Kidney (tissue), 13 donors: ENCODE measurements at regions not wholly inside any gene's neighbourhood (a gene's known extent, or its start where the extent isn't known, plus 50 kb on each side); places are given as distances from the start of the nearest gene placed in this dataset.

ENCODE experiments used
- DNase-seq, 5 donors: peaks; one replicate each; pipeline ENCODE4 v3.0.0-alpha.2; 2013 to 2020
- FAIRE-seq: peaks from 2 replicates; lab custom pipeline; 2012; peaks lifted over from hg19 to GRCh38; lab: Jason Lieb, UNC
- H3K27ac ChIP-seq, 2 donors: one replicate each; pipeline ENCODE4 v1.7.0; 2013; ENCODE audit warnings: low read depth in 2 of 2, low read length in 2 of 2, inconsistent platforms in 1 of 2
- H3K27me3 ChIP-seq: one replicate; pipeline ENCODE4 v1.7.1; 2013; ENCODE audit warnings: low read length, inconsistent platforms; ENCODE audit not compliant: control insufficient read depth, insufficient read depth
- H3K36me3 ChIP-seq, 3 donors: one replicate each; pipeline versions ENCODE4 v1.7.0 to v1.7.1; 2013; ENCODE audit warnings: low read length in 3 of 3, control low read depth in 1 of 3, inconsistent platforms in 1 of 3; ENCODE audit not compliant: insufficient read depth in 3 of 3, control insufficient read depth in 2 of 3
- H3K4me1 ChIP-seq, 3 donors: one replicate each; pipeline versions ENCODE4 v1.7.0 to v1.7.1; 2013; ENCODE audit warnings: low read length in 3 of 3, inconsistent platforms in 1 of 3, low read depth in 1 of 3; ENCODE audit not compliant: control insufficient read depth in 2 of 3, insufficient read depth in 2 of 3
- H3K4me3 ChIP-seq, 3 donors: one replicate each; pipeline versions ENCODE4 v1.7.0 to v1.8.1; 2013; ENCODE audit warnings: low read length in 3 of 3, control low read depth in 1 of 3, inconsistent platforms in 1 of 3
- H3K9ac ChIP-seq, 3 donors: one replicate each; pipeline versions ENCODE4 v1.7.0 to v1.7.1; 2013; ENCODE audit warnings: low read length in 3 of 3, control low read depth in 1 of 3, inconsistent platforms in 1 of 3
- H3K9me3 ChIP-seq, 3 donors: one replicate each; pipeline versions ENCODE4 v1.7.0 to v1.7.1; 2013; ENCODE audit warnings: low read length in 3 of 3, control low read depth in 1 of 3, inconsistent platforms in 1 of 3; ENCODE audit not compliant: control insufficient read depth in 2 of 3, insufficient read depth in 1 of 3
- CTCF ChIP-seq: IDR thresholded peaks from 3 replicates; pipeline ENCODE4 v1.5.1; 2012; ENCODE audit warnings: mild to moderate bottlenecking, moderate library complexity, borderline replicate concordance; ENCODE audit not compliant: insufficient read depth; ENCODE audit errors: extremely low read depth
- intact Hi-C: fragments of 100-400 bp; cut with DNase I; formaldehyde crosslinking; loops from one replicate; pipeline ENCODE4 v1.11.1; 2022
- donor health status: control.
- donor health status: control.
- donor health status: control.
- donor health status: control.
- donor health status: control.
- donor health status: DM: yes; HTN: yes; CAD: no.
- donor health status: Normal renal cell carcinoma (clear cell type).

- no peak for DNase-seq
- no peak for TF ChIP-seq CTCF
- H3K9ac ChIP-seq = no peak overlapping the region
- no peaks in the 10 kb centered on the region for H3K36me3 ChIP-seq
- no peak for FAIRE-seq
- H3K4me3 ChIP-seq = no peak overlapping the region
- no peak overlapping the region for H3K27ac ChIP-seq
- peaks cover 0 to 6% (median 0%) of the 10 kb centered on the region in 3 donors for H3K9me3 ChIP-seq
- no peaks in the 10 kb centered on the region for H3K27me3 ChIP-seq
- intact Hi-C loops = no loop called here
- H3K4me1 ChIP-seq = no peaks in the 10 kb centered on the region
These were observed 153.6 kb upstream of the PLEKHA5 start for GRCh38 chr12:18975933-18976332.

GRCh38 chr12:18979401-18980126 lies 150.0 kb upstream of the PLEKHA5 start:
- Histone ChIP-seq H3K27ac (no peak overlapping the region), H3K9me3 (peaks cover 0 to 13% (median 0%) of the 10 kb centered on the region in 3 donors), H3K36me3 (no peaks in the 10 kb centered on the region), H3K27me3 (no peaks in the 10 kb centered on the region), H3K4me3 (no peak overlapping the region), H3K4me1 (no peaks in the 10 kb centered on the region), H3K9ac (no peak overlapping the region)
- FAIRE-seq (no peak), DNase-seq (no peak)
- intact Hi-C loops = no loop called here
- no peak for TF ChIP-seq CTCF

GRCh38 chr12:18981732-18982131 lies 147.8 kb upstream of the PLEKHA5 start:
- TF ChIP-seq CTCF = no peak
- Histone ChIP-seq H3K4me3 (no peak overlapping the region), H3K4me1 (no peaks in the 10 kb centered on the region), H3K27me3 (no peaks in the 10 kb centered on the region), H3K36me3 (no peaks in the 10 kb centered on the region), H3K9me3 (peaks cover 0 to 7% (median 0%) of the 10 kb centered on the region in 3 donors), H3K9ac (no peak overlapping the region), H3K27ac (no peak overlapping the region)
- DNase-seq (no peak), FAIRE-seq (no peak)
- intact Hi-C loops = no loop called here
